ENCODE measurements at regions not wholly inside any gene's neighbourhood (a gene's known extent, or its start where the extent isn't known, plus 50 kb on each side); places are given as distances from the start of the nearest gene placed in this dataset.

DNA sequence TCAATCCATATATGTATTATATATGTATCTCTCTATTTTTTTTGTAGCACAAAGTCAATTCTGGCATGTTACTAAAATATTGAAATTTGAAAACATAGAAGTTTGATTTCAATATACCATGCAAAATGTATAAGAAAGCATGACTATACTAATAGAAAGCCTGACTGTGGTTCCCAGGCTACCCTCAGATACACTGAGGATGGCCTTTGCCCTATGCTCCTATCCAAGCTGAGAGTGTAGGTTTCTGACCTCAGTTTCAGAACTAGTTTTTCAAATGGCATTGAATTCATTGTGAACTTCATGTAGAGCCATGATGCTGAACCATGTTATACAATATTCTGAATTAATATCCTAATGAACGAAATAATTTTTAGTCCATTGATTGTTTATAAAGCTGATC is 220.4 kb upstream of the IZUMO3 start:
- H3K4me1 ChIP-seq, result no peaks in the 10 kb centered on the region
- 81 to 92% methylated on average over 1 of the region's 1 CpG for WGBS, 2 donors (ENCODE audit: low coverage in 1 of 2)
- no peaks in the 10 kb centered on the region for H3K36me3 ChIP-seq
- in situ Hi-C loops (cut with MboI; ENCODE audit: low pct_ligation_motif_present in 1 of 4, low pct_unique_long_range_greater_than_20kb in 1 of 4, low sequenced_read_pairs in 3 of 4), result no loop called here
- intact Hi-C loops (cut with DNase I; ENCODE audit: low total_unique reads), result no loop called here
- no peak overlapping the region for H3K4me3 ChIP-seq
- no peaks in the 10 kb centered on the region for H3K9me3 ChIP-seq
- H3K27ac ChIP-seq, result no peak overlapping the region
- no peak for DNase-seq
- no peaks in the 10 kb centered on the region for H3K27me3 ChIP-seq
- TF ChIP-seq POLR2A (IDR thresholded peaks at IDR 0.05) (no peak), POLR2AphosphoS5 (IDR thresholded peaks at IDR 0.05) (no peak), EP300 (IDR thresholded peaks at IDR 0.05; ENCODE audit: low read depth) (no peak)
- TF ChIP-seq, protein P1, sequence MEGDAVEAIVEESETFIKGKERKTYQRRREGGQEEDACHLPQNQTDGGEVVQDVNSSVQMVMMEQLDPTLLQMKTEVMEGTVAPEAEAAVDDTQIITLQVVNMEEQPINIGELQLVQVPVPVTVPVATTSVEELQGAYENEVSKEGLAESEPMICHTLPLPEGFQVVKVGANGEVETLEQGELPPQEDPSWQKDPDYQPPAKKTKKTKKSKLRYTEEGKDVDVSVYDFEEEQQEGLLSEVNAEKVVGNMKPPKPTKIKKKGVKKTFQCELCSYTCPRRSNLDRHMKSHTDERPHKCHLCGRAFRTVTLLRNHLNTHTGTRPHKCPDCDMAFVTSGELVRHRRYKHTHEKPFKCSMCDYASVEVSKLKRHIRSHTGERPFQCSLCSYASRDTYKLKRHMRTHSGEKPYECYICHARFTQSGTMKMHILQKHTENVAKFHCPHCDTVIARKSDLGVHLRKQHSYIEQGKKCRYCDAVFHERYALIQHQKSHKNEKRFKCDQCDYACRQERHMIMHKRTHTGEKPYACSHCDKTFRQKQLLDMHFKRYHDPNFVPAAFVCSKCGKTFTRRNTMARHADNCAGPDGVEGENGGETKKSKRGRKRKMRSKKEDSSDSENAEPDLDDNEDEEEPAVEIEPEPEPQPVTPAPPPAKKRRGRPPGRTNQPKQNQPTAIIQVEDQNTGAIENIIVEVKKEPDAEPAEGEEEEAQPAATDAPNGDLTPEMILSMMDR (IDR thresholded peaks at IDR 0.05), result no peak

DNA sequence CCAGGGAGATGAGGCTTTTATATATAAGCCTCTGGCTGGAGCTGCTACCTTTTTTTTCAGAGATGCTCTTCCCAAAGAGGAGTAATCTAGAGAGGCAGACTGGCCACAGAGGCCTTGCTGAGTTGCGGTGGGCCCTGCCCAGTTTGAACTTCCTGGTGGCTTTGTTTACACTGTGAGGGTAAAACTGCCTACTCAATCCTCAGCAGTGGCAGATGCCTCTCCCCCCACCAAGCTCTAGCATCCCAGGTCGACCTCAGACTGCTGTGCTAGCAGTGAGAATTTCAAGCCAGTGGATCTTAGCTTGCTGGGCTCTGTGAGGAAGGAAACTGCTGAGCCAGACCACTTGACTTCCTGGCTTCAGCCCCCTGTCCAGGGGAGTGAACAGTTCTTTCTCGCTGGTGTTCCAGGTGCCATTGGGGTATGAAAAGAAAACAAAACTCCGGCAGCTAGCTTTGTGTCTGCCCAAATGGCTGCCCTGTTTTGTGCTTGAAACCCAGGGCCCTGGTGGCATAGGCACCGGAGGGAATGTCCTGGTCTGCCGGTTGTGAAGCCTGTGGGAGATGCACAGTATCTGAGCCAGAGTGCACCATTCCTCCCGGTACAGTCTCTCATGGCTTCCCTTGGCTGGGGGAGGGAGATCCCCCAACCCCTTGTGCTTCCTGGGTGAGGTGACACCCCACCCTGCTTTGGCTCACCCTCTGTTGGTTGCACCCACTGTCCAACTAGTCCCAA is 219.5 kb upstream of the IZUMO3 start:
- Histone ChIP-seq H3K27me3 (no peaks in the 10 kb centered on the region), H3K27ac (no peak overlapping the region), H3K9me3 (peaks cover 0 to under 1% of the 10 kb centered on the region in 2 donors), H3K36me3 (no peaks in the 10 kb centered on the region), H3K4me1 (no peaks in the 10 kb centered on the region), H3K4me3 (no peak overlapping the region)
- in situ Hi-C loops (cut with MboI; ENCODE audit: low pct_ligation_motif_present in 1 of 4, low pct_unique_long_range_greater_than_20kb in 1 of 4, low sequenced_read_pairs in 3 of 4), result no loop called here
- DNase-seq, result no peak
- TF ChIP-seq POLR2A (IDR thresholded peaks at IDR 0.05) (no peak), POLR2AphosphoS5 (IDR thresholded peaks at IDR 0.05) (no peak), EP300 (IDR thresholded peaks at IDR 0.05; ENCODE audit: low read depth) (no peak)
- TF ChIP-seq, protein P1 (IDR thresholded peaks at IDR 0.05), result no peak
- WGBS, 2 donors (ENCODE audit: low coverage in 1 of 2), result 73% methylated on average over 7 of the region's 7 CpGs; no CpG with 5 or more reads in 1 of the 2 donors
- intact Hi-C loops (cut with DNase I; ENCODE audit: low total_unique reads), result no loop called here

DNA sequence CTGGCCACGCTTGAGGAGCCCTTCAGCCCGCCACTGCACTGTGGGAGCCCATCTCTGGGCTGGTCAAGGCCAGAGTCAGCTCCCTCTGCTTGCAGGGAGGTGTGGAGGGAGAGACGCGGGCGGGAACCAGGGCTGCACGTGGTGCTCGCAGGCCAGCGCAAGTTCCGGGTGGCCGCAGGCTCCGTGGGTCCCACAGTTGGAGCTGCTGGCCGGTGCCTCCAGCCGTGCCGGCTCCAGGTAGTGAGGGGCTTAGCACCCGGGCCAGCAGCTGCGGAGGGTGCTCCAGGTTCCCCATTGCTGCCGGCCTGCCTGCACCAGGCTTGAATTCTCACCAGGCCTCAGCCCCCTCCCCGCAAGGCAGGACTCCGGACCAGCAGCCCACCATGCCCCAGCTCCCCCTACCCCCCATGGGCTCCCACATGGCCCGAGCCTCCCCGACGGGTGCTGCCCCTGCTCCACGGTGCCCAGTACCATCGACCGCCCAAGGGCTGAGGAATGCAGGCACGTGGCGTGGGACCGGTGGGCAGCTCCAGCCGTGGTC is 192.8 kb upstream of the IZUMO3 start:
- no peak overlapping the region for H3K4me3 ChIP-seq
- H3K36me3 ChIP-seq, result no peaks in the 10 kb centered on the region
- no peaks in the 10 kb centered on the region for H3K9me3 ChIP-seq
- H3K27me3 ChIP-seq, result no peaks in the 10 kb centered on the region
- no peak overlapping the region for H3K27ac ChIP-seq
- in situ Hi-C loops (cut with MboI; ENCODE audit: low pct_ligation_motif_present in 1 of 4, low pct_unique_long_range_greater_than_20kb in 1 of 4, low sequenced_read_pairs in 3 of 4) (no loop called here), intact Hi-C loops (cut with DNase I; ENCODE audit: low total_unique reads) (no loop called here)
- 91% methylated on average over 24 of the region's 29 CpGs; no CpG with 5 or more reads in 1 of the 2 donors for WGBS, 2 donors (ENCODE audit: low coverage in 1 of 2)
- TF ChIP-seq POLR2AphosphoS5 (IDR thresholded peaks at IDR 0.05) (no peak), POLR2A (IDR thresholded peaks at IDR 0.05) (no peak), EP300 (IDR thresholded peaks at IDR 0.05; ENCODE audit: low read depth) (no peak)
- TF ChIP-seq, protein P1 (IDR thresholded peaks at IDR 0.05), result no peak
- H3K4me1 ChIP-seq, result no peaks in the 10 kb centered on the region
- DNase-seq, result no peak

DNA sequence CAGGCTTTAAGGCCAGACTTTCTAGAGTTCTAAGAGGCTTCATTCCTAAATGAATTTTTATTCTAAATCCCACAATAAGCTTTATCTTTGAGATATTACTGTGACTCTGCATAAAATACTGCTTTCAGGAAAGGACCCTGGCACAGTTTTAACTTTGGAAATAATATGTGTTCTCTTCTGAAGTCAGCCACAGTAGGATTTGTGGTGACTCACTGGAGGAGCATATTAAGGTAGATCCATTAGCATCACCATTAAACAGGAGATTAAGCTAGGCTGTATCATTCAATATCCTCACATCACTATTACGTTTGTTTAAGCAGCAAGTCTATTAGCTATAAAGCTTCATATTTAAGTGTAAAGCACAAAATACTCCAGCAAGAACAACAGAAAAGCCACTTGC is 186.1 kb upstream of the IZUMO3 start:
- intact Hi-C loops (cut with DNase I; ENCODE audit: low total_unique reads) (no loop called here), in situ Hi-C loops (cut with MboI; ENCODE audit: low pct_ligation_motif_present in 1 of 4, low pct_unique_long_range_greater_than_20kb in 1 of 4, low sequenced_read_pairs in 3 of 4) (no loop called here)
- no peaks in the 10 kb centered on the region for H3K9me3 ChIP-seq
- TF ChIP-seq POLR2AphosphoS5 (IDR thresholded peaks at IDR 0.05), result no peak
- no peak for TF ChIP-seq POLR2A (IDR thresholded peaks at IDR 0.05)
- TF ChIP-seq EP300 (IDR thresholded peaks at IDR 0.05; ENCODE audit: low read depth), result no peak
- TF ChIP-seq, protein P1 (IDR thresholded peaks at IDR 0.05), result no peak
- 69 to 76% methylated on average over 1 of the region's 1 CpG for WGBS, 2 donors (ENCODE audit: low coverage in 1 of 2)
- H3K27ac ChIP-seq, result no peak overlapping the region
- no peaks in the 10 kb centered on the region for H3K36me3 ChIP-seq
- no peak for DNase-seq
- H3K4me3 ChIP-seq, result no peak overlapping the region
- no peaks in the 10 kb centered on the region for H3K27me3 ChIP-seq
- H3K4me1 ChIP-seq, result no peaks in the 10 kb centered on the region

Data from transverse colon (tissue), 4 donors.